Naive thymus-derived CD4-positive, alpha-beta T cell (primary cell): ENCODE measurements at regions not wholly inside any gene's neighbourhood (a gene's known extent, or its start where the extent isn't known, plus 50 kb on each side); places are given as distances from the start of the nearest gene placed in this dataset.

ENCODE experiments used
- ATAC-seq: fragments of 150-1000 bp; cut with Tn5 transposase; 2 replicates; pipeline ENCODE4 v1.10.0; 2021; ENCODE audit warnings: mild to moderate bottlenecking, moderate library complexity
- CTCF ChIA-PET: fragments of 350-600 bp; sonication (Branson Sonifier 250); formaldehyde crosslinking; loops from one replicate; lab custom pipeline; 2021; ENCODE audit warnings: antibody characterized with exemption; lab: Charles Lee
- POLR2A ChIA-PET: fragments of 350-600 bp; sonication (Branson Sonifier 250); formaldehyde crosslinking; loops from one replicate; lab custom pipeline; 2021; ENCODE audit warnings: antibody characterized with exemption, inconsistent platforms; lab: Charles Lee
- DNase-seq, 9 donors: peaks; one replicate each; pipeline versions ENCODE4 v3.0.0 to v3.0.0-alpha.2; 2020 to 2022; ENCODE audit warnings: mixed read lengths in 1 of 9
- H3K27ac ChIP-seq: one replicate; pipeline ENCODE4 v1.7.0; 2013; ENCODE audit warnings: mild to moderate bottlenecking, low read depth, low read length, moderate library complexity
- H3K27me3 ChIP-seq, 2 donors: one replicate each; pipeline ENCODE4 v1.7.0; 2013; ENCODE audit warnings: low read length in 2 of 2, mild to moderate bottlenecking in 2 of 2, moderate library complexity in 2 of 2; ENCODE audit not compliant: control insufficient read depth in 2 of 2, insufficient read depth in 2 of 2
- H3K36me3 ChIP-seq, 3 experiments: 1 replicate in 2 of 3; 2 replicates in 1 of 3; pipeline ENCODE4 v1.7.0; 2013; ENCODE audit warnings: low read length in 3 of 3, mild to moderate bottlenecking in 3 of 3, moderate library complexity in 1 of 3; ENCODE audit not compliant: insufficient read depth in 3 of 3, control insufficient read depth in 2 of 3
- H3K4me1 ChIP-seq, 2 donors: one replicate each; pipeline ENCODE4 v1.7.0; 2013; ENCODE audit warnings: low read length in 2 of 2, mild to moderate bottlenecking in 2 of 2, moderate library complexity in 1 of 2; ENCODE audit not compliant: control insufficient read depth in 2 of 2, insufficient read depth in 2 of 2
- H3K4me3 ChIP-seq: 2 replicates; pipeline ENCODE4 v1.7.0; 2013; ENCODE audit warnings: mild to moderate bottlenecking, low read length
- H3K9me3 ChIP-seq, 3 experiments: 1 replicate in 2 of 3; 2 replicates in 1 of 3; pipeline ENCODE4 v1.7.0; 2013; ENCODE audit warnings: low read length in 3 of 3; ENCODE audit not compliant: control insufficient read depth in 2 of 3
- H3K27ac Mint-ChIP-seq, 9 donors: one replicate each; pipeline ENCODE4 v1.8.0; 2020 to 2022; ENCODE audit warnings: mixed read lengths in 9 of 9, mild to moderate bottlenecking in 8 of 9, moderate library complexity in 5 of 9, inconsistent platforms in 2 of 9
- H3K27me3 Mint-ChIP-seq, 5 donors: one replicate each; pipeline ENCODE4 v1.8.0; 2021 to 2022; ENCODE audit warnings: mixed read lengths in 5 of 5, mild to moderate bottlenecking in 1 of 5
- H3K36me3 Mint-ChIP-seq, 5 donors: one replicate each; pipeline ENCODE4 v1.8.0; 2020 to 2022; ENCODE audit warnings: mixed read lengths in 5 of 5, mild to moderate bottlenecking in 3 of 5, inconsistent platforms in 1 of 5
- H3K4me1 Mint-ChIP-seq, 7 donors: one replicate each; pipeline ENCODE4 v1.8.0; 2020 to 2022; ENCODE audit warnings: mixed read lengths in 7 of 7, mild to moderate bottlenecking in 3 of 7, inconsistent platforms in 1 of 7
- H3K4me3 Mint-ChIP-seq, 10 donors: one replicate each; pipeline ENCODE4 v1.8.0; 2020 to 2022; ENCODE audit warnings: mild to moderate bottlenecking in 10 of 10, mixed read lengths in 10 of 10, moderate library complexity in 6 of 10, inconsistent platforms in 2 of 10
- H3K9me3 Mint-ChIP-seq, 11 donors: one replicate each; pipeline ENCODE4 v1.8.0; 2020 to 2022; ENCODE audit warnings: mixed read lengths in 11 of 11, mild to moderate bottlenecking in 4 of 11, inconsistent platforms in 1 of 11, moderate library complexity in 1 of 11
- intact Hi-C, 2 donors: fragments of 100-400 bp; cut with micrococcal nuclease; formaldehyde crosslinking; loops; one replicate each; pipeline ENCODE4 v1.15.1; 2023

DNA sequence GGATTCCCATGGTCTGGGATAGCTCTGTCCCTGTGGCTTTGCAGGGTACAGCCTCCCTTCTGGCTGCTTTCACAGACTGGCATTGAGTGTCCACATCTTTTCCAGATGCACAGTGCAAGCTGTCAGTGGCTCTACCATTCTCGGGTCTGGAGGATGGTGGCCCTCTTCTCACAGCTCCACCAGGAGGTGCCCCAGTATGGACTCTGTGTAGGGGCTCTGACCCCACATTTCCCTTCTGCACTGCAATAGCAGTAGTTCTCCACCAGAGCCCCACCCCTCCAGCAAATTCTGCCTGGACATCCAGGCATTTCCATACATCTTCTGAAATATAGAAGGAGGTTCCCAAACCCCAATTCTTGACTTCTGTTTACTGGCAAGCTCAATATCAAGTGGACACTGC, 50.2 kb upstream of the GRID2 start:
- no peaks in the 10 kb centered on the region for H3K4me1 ChIP-seq
- ChIA-PET CTCF (no interaction called here), POLR2A (no interaction called here)
- H3K27ac ChIP-seq: no peak overlapping the region
- Mint-ChIP-seq H3K27ac (no peak overlapping the region), H3K4me3 (no peak overlapping the region), H3K9me3 (peaks cover 2 to 45% (median 9%) of the 10 kb centered on the region in 11 donors), H3K36me3 (no peaks in the 10 kb centered on the region), H3K4me1 (no peaks in the 10 kb centered on the region), H3K27me3 (no peaks in the 10 kb centered on the region)
- DNase-seq: no peak
- H3K9me3 ChIP-seq: peaks cover 0 to 8% (median 0%) of the 10 kb centered on the region in 3 experiments
- no peaks in the 10 kb centered on the region for H3K27me3 ChIP-seq
- intact Hi-C loops: no loop called here
- no peak overlapping the region for H3K4me3 ChIP-seq
- no peaks in the 10 kb centered on the region for H3K36me3 ChIP-seq
- no peak for ATAC-seq
